ENCODE measurements at regions not wholly inside any gene's neighbourhood (a gene's known extent, or its start where the extent isn't known, plus 50 kb on each side); places are given as distances from the start of the nearest gene placed in this dataset.

GRCh38 chr19:31485472-31485871 is 136.2 kb upstream of the TSHZ3 start:
- TF ChIP-seq CTCF (IDR thresholded peaks at IDR 0.05; ENCODE audit: low read depth, low read length, missing control alignments), result no peak
- H3K4me3 ChIP-seq (ENCODE audit: low read depth, low read length), result no peak overlapping the region
- no peak for DNase-seq (ENCODE audit: low read depth)

DNA sequence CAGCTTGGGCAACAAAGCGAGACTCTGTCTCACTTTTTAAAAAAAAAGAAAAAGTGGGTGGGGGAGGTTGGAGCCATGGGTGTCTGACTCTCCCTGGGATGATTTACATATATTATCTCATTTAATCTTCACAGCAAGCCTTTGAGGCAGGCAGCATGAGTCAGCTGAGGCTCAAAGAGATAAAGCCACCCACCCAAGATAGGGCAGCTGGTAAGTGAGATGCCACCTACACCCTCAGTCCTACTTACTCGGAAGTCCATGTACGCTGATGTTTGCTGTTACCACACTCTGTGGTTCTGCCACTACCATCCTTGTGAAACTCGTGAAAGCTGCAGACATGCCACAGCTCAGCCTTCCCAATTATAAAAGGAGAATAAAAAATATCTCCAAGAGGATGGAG is 142.0 kb upstream of the TSHZ3 start:
- DNase-seq (ENCODE audit: low read depth), result no peak
- TF ChIP-seq CTCF (IDR thresholded peaks at IDR 0.05; ENCODE audit: low read depth, low read length, missing control alignments), result no peak
- no peak overlapping the region for H3K4me3 ChIP-seq (ENCODE audit: low read depth, low read length)

DNA sequence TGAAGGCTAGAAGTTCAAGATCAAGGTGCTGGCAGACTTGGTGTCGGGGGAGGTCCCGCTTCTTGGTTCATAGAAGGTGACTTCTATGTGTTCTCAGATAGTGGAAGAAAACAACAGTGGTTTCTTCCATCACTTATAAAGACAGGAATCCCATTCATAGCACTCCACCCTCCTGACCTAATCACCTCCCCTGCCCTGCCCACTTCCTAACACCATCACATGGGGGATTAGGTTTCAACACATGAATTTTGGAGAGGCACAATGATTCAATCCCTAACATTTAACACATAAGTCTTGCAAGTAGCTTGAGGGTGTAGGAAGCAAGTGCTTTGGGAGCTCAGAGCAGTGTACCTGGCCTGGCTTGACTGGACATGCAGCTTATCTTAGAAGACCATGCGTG is 142.8 kb upstream of the TSHZ3 start:
- no peak for TF ChIP-seq CTCF (IDR thresholded peaks at IDR 0.05; ENCODE audit: low read depth, low read length, missing control alignments)
- DNase-seq (ENCODE audit: low read depth), result no peak
- H3K4me3 ChIP-seq (ENCODE audit: low read depth, low read length), result no peak overlapping the region

DNA sequence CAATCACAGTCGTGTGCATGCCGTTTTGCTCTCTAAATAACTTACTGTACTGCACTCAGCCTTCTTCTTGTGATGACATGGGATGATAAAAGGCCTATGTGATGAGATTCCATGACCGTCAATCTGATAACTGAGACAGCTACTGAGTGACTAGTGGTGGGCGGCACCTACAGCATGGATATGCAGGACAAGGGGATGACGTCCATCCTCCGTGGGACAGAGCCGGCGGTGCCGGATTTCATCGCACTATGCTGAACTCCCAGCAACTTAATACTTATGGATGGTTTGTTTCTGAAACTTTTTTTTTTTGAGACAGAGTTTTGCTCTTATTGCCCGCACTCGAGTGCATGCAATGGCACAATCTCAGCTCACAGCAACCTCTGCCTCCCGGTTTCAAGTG is 146.8 kb upstream of the TSHZ3 start:
- DNase-seq (ENCODE audit: low read depth), result no peak
- no peak for TF ChIP-seq CTCF (IDR thresholded peaks at IDR 0.05; ENCODE audit: low read depth, low read length, missing control alignments)
- H3K4me3 ChIP-seq (ENCODE audit: low read depth, low read length), result no peak overlapping the region

DNA sequence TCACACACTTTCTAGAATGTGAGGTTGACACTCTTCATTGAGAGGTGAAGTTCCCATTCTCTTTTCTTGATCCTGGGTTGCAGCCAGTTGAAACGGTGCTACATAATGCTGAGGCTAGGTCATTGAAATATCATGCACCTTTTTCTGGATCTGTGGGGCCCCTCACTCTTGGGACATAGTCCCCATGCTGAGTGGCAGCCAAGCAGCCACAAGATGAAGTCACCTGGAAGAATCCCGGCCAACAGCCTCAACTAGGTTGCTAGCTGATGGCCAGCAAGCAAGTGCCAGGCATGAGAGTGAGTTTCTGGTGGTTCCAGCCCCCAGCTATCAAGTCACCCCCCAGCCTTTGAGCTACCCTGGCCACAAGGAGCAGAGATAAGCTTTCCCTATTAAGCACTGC is 148.5 kb upstream of the TSHZ3 start:
- no peak for TF ChIP-seq CTCF (IDR thresholded peaks at IDR 0.05; ENCODE audit: low read depth, low read length, missing control alignments)
- H3K4me3 ChIP-seq (ENCODE audit: low read depth, low read length), result no peak overlapping the region
- DNase-seq (ENCODE audit: low read depth), result no peak

- H3K4me3 ChIP-seq (ENCODE audit: low read depth, low read length), result no peak overlapping the region
- DNase-seq (ENCODE audit: low read depth), result no peak
- TF ChIP-seq CTCF (IDR thresholded peaks at IDR 0.05; ENCODE audit: low read depth, low read length, missing control alignments), result no peak
Observed at GRCh38 chr19:31498781-31499180, 149.5 kb upstream of the TSHZ3 start.

GRCh38 chr19:31499281-31500196 is 150.3 kb upstream of the TSHZ3 start:
- TF ChIP-seq CTCF (IDR thresholded peaks at IDR 0.05; ENCODE audit: low read depth, low read length, missing control alignments), result no peak
- no peak for DNase-seq (ENCODE audit: low read depth)
- no peak overlapping the region for H3K4me3 ChIP-seq (ENCODE audit: low read depth, low read length)

Measured in GM12864 (cell line).